GM19238 (cell line): ENCODE measurements at regions not wholly inside any gene's neighbourhood (a gene's known extent, or its start where the extent isn't known, plus 50 kb on each side); places are given as distances from the start of the nearest gene placed in this dataset.

ENCODE experiments used
- DNase-seq: peaks from one replicate; pipeline ENCODE4 v3.0.0; 2011; ENCODE audit warnings: low spot score; ENCODE audit not compliant: insufficient read length

DNA sequence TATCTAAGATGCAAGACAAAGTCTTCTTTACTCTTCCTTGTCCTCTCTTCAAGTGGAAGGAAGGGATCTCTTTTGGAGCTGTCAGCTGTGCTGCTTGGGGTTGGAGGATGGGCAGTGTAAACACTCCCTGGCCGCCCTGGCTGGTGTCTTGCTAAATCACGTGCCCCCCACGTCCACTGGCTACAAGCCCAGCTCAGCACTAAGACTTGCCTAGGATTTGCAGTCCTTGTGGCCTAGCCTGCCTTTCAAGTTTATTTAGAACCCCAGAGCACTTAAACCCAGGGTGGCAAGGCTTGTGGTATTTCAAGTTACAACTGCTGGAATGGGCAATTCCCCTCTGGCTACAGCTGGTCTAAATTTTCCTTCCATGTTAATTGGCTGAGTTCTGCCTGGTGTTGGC lies 272.4 kb upstream of the MYO3A start:
- no peak for DNase-seq

DNA sequence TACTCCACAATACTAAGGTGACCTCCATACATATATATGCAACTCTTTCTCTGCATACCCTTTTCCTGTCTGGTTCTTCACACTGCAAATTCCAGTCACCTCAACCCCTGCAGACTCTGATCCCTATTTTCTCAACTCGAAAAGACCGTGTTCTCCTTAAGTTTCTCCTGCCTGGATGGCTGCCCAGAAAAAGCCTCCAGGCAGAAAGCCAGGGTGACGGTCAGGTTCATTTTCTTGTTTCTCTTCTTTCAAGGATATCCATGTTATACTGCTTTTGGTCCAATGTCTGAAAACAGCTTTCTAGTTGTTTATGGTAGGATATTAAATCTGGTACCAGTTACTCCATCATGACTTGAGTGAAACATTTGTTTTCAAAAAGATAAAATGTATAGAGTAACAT lies 267.8 kb upstream of the MYO3A start:
- DNase-seq = no peak

DNA sequence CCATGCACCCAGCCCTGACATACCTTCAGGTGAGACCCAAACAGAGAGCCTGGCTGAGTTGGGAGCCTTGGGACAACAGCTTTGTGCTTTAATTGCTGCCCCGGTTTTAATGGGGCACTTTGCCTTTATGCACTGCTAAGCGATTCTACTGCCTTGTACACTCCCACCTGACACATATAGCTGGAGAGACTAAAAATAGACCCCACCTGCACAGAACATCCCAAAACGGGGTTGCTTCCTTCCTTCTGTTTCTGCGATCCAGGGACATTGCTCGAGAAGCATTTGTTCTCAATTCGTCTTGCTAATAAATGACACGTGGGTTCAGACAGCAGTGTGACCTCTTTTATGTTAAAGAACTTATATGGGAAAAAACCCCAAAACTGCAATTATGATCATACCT lies 258.8 kb upstream of the MYO3A start:
- no peak for DNase-seq

DNA sequence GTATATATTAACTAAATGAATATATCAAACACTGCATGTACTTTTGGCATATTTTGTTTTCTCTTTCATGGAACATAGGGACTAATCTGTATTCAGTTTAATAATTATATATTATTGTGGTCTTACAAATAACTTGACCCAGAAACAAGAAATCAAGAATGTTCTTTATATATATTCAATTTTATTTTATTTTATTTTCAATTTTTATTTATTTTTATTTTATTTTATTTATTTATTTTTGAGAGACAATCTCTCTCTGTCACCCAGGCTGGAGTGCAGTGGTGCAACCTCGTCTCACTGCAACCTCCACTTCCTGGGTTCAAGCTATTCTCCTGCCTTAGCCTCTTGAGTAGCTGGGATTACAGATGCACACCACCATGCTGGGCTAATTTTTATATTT lies 258.4 kb upstream of the MYO3A start:
- no peak for DNase-seq

DNA sequence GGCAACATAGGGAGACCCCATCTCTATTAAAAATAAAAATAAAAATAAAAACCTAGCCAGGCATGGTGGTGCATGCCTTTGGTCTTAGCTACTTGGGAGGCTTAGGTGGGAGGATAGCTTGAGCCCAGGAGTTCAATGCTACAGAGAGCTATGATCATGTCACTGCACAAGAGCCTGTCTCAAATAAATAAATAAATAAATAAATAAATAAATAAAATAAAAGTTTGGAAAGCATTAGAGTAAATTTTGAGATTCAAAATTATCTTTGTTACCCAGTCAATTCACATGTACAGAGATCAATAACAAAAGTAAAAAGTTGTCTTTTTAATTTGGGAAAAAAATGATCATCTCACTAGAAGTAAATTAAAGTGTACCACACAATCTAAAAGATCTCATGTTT lies 255.8 kb upstream of the MYO3A start:
- DNase-seq = no peak

DNA sequence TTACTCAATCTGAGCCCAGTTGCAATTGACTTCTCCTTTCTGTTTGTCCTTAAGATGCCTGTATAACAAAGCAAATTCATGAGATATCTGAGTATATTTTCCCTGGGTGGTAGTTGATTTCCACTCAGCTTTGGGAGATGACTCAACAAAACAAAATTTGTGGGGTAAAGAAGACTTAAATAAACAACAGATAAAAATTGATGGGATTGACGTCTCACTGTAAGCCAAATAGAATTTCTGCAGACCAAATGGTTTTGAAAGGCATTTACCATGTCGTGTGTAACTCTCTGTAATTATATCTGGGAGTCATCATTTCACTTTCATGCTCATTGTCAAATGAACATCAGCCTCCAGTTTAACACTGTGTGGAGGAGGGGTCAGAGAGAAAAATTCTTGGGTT lies 255.4 kb upstream of the MYO3A start:
- no peak for DNase-seq

DNA sequence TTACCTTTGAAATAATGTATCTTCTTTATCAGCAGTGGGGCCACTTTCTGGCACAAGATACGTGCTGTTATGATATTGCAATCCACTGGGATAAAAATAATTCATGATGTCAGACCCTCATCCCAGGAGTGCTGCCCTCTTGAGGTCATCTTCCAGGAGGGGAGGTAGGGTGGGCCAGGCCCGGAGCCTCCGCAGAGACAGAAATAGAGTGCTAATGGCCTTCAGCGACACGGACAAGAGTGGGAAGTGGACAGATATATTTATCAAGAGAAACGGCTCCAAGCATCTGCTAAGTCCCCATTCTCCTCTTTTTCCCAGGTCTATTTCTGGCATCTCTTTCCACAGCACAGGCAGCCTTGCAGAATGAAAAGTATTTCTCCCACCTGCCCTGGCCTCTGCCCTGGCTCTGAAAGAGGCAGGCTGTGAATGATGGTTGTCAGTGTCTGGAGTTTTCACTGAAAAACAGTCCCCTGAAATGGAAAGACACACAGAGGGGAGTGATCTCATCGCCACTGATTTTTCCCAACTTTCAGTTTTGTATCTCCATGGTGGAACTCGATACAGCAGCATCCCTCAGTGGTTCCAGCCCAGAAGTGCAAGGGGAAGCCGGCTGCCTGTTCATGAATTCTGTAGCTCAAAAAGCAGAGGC lies 251.7 kb upstream of the MYO3A start:
- DNase-seq = no peak

DNA sequence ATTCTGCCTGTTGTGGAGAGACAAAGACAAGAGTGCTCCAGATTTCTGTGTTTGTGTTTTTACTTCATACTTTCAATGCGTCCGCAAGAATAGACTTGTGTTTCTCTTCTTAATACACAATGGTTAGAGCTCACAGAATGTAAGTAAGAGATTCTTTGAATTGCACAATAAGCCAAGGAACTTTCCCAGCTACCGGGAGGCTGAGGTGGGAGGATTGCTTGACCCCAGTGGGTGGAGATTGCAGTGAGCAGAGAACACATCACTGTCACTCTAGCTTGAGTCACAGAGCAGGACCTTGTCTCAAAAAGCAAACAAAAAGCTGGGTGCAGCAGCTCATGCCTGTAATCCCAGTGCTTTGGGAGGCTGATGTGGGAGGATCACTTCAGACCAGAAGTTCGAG lies 250.7 kb upstream of the MYO3A start:
- no peak for DNase-seq

DNA sequence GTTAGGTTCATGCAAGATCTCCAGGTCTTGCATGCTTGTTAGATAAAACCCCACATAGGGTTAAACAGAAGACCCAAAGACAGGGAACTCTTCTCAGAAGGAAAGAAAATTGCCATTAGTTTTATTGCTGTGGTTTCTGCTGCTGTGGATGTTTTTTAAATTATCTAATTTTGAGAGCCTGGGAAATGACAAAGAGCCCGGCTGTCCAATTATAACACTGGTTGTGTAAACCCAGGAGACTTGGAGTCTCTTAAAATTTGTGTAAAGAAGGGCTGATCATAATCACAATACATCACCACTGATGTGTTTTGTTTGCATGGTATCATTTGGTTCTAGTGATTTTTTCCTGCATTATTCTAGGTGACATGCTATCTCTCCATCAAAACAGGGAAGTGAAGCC lies 246.5 kb upstream of the MYO3A start:
- no peak for DNase-seq

DNA sequence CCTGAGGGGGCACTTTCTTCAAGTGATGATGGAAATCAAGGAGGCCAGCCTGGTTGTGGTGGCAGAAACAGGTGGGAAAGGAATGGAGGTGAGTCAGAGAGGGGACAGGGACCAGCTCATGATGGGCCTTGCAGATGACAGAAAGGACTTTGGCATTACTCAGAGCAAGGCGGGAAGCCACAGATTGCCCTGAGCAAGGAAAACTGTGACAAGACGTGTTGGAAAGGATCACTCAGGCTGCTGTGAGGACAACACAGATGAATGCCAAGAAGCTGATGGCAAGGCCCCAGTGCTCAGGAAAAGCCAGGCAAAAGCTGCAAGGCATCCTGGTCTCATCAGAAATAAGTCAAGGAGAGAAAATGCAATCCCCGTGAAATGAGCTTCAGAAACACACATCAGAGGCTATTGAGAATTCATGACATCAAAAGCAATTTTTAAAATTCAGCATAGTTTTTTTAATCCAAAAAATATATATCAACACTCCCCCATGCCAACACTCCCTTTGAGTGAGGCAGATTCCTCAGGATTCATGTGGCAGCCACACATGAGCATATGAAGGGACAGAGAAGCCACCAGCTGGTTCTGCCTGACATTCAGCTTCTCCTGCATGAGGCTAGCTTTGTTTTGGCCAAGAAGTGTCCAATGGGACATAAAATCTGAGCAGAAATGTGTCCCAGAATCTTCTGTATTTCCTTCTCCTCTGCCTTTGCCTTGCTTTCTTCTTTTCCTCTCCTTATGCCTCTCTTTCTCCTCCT lies 244.5 kb upstream of the MYO3A start:
- no peak for DNase-seq

DNA sequence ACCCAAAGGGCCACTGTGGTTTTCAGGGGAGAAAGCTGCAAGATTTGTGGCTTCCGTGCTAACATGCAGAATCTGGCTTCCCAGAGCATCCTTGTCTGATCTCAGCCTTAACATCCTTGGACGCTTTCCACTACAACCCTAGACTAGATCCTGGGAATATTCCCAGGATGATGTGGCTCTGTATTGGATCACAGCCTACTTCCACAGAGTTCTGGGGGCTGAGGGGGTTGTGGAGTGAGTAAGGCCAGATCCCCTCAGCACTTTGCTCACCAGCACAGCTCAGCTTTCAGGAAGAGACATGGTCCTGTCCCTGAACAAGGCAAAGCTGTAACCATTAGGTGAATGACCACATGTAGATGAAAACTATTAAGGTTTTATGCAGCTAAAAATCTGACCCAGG lies 241.3 kb upstream of the MYO3A start:
- no peak for DNase-seq

DNA sequence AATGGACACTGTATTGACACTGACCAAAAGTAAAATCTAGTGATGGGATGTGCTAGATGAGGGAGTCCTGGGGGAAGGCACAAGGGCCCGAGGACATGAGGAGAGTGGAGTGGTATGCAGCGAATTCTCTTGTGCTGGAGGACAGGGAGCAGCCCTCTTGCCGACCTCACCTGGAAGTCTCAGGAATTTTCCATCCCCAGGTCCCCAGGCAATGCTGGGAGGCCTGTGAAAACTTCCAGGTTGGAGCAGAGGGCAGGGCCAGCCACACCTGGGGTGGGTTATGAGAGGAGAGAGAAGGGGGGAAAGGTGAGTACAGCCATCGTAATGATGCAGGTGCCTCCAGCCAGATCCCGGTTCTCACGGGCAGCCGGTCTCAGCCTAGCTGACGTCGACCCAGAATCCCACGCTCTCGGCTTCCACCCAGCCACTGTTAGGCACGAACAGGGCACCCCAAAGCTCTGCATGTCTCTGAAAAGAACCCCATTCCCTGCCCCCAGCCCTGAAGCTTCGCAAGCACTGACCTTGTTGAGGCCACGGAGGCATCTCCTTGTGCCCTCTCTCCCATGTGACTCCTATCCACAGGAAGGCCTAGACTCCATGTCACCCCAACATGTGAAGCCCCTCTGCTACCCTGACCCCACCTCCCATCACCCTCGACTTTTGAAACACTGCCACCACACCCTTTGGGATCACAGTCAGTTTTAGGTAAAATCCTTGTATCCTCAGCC lies 239.7 kb upstream of the MYO3A start:
- DNase-seq = no peak

DNA sequence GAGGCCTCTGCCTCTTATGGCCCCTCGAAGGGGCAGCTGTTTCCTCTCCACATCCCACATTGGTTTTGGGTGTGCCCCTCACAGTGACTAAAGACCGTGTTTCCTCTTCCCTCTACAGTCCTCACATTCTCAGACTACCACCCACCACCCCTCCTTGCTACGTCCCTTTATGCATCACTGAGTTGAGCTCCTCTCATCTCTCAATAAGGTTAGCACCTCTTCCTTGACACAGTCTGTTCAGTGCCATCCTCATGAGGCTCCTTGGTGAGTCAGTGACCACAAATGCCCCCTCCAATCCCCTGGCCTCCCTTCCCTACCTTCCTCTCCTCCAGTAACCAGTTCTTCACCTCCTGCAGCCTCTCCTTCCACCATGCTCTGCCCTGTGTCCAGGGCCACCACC lies 239.1 kb upstream of the MYO3A start:
- DNase-seq = no peak

DNA sequence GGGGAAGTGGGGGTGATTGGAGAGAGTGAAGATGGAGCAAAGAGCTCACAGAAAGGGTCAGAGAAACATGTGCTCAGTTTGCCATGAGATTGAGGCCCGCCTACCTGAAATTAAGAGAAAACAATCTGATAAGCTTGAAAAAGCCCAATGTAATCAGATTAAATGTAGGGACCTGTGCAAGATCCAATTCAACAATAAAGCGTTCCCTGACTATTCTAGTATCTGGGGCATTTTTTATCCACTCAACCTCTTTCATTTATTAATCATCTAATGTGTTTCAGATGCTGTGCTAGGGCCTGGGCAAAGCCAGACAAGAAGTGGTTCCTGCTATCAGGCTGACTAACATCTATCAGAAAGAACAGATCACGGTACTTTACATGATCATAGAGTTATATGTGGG lies 238.4 kb upstream of the MYO3A start:
- no peak for DNase-seq

DNA sequence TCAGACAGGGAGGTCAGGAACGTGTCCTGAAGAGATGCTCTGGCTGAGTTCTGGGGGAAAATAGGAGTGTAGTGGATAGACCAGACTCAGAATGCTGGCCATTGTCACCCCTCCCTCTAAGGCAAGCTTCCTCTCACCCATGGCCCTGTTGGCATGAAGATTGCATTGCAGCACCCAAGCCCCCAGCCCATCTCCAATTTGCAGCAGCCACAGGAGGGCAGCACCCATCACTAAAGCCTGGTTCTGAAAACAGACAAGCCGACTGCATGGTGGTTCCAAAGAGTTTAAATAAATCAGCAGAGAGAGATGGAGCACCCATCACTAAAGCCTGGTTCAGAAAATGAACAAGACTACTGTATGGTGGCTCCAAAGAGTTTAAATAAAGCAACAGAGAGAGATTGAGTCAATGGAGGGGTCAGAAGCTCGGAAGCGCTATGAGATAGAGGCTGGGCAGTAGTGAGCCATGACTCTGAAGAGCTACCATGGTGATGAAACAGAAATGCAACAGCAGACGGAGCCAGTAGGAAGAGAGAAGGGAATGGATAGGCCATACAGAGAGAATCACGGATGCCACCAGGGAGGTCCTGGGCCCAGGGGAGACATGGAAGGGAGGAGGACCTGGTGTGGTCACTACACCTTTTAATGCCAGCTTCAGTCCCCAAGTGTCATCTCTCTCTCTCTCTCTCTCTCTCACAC lies 237.9 kb upstream of the MYO3A start:
- no peak for DNase-seq

DNA sequence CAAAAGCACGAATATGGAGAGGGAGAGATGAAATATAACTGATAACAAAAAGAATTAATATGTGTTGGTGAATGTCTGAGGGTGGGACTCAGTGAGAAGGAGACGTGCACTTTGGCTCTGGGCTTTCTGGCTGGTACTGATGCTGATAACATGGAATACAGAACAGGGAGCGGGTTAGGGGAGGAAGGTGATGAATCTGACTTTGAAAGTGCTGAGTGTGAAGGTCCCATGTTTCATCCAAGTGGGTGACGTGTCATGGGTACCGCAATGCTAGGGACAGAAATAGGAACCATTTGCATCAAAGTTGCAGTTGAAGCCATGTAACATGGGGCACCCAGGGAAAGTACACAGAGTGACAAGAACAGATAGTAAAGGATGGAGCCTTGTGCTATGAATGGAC lies 236.6 kb upstream of the MYO3A start:
- no peak for DNase-seq

DNA sequence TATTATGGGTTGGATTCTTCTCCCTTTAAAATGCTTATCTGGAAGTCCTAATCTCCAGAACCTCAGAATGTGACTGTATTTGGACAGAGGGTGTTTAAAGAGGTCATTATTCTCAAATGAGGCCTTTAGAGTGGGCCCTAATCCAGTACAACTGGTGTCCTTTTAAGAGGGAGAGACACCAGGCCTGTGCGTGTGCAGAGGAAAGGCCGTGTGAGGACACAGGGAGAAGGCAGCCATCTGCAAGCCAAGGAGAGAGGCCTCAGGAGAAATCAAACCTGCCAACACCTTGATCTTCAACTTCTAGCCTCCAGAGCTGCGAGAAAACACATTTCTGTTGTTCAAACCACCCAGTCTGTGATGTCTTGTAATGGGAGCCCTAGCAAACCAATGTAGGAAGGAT lies 235.4 kb upstream of the MYO3A start:
- DNase-seq = no peak

DNA sequence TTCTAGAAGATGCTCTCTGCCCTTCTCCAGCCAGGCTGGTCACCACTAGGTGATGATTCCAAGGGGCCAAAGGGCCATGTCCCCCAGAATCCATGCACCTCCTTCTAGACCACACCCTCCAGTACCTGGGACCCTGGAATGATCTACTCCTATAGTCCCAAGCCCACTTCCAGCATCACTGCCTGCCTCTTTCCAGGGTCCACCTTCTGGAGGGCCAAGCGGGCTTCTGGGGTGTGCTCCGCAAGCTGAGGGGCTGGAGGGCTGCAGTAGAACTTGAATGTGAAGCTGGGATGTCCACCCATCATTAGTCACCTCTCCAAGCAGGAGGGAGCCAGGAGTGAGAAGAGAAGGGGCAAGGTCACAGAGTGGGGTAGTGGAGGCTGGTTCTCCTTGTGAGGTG lies 234.4 kb upstream of the MYO3A start:
- no peak for DNase-seq

DNA sequence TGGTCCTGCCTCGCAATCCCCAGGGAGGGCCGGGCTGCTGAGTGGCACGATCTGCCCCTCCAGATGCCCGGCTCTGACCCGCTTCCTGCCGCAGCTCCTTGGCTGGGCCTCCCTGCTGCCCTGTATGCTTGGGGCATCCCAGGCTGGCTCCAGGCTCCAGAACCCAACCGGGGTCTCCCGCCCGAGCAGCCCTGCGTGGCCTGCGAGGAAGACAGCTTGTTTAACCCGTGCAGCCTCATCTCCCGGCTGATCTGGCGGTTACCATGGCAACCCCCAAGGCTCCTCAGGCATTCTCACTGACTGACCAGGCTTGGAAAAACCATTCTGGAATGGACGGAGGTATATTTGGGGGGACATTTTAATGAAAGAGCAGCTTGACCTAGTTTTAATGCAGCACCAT lies 232.4 kb upstream of the MYO3A start:
- no peak for DNase-seq

DNA sequence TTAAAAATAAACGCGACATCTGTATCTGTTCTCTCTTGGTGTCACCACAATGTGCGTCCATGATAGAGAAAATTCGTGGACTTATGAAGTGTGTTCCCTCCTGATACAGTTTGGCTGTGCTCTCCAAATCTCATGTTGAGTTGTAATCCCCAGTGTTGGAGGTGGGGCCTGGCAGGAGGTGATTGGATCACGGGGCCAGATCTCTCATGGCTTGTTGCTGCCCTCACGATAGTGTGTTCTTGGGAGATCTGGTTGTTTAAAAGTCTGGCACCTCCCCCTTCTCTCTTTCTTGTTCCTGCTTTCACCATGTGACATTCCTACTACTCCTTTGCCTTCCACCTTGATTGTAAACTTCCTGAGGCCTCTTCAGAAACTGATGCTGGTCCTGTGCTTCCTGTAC lies 229.4 kb upstream of the MYO3A start:
- DNase-seq = no peak

DNA sequence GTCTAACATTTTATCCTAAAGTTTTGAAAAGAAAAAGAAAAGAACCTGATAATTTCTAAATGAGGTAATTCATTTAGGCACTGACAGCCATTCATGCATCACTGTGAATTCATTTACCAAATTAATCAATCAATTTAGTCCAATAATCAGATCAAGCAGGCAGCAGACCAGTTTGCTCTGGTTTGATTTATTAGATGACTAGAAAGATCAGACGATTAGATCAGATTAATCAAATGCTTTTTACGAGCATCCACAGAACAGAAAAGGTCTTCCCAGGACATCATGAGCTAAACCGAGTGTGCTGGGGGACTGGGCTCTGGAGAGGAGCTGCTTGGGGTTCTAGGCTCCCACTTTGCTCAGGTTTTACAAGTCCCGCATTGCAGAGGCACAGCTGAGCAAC lies 226.5 kb upstream of the MYO3A start:
- DNase-seq = no peak

DNA sequence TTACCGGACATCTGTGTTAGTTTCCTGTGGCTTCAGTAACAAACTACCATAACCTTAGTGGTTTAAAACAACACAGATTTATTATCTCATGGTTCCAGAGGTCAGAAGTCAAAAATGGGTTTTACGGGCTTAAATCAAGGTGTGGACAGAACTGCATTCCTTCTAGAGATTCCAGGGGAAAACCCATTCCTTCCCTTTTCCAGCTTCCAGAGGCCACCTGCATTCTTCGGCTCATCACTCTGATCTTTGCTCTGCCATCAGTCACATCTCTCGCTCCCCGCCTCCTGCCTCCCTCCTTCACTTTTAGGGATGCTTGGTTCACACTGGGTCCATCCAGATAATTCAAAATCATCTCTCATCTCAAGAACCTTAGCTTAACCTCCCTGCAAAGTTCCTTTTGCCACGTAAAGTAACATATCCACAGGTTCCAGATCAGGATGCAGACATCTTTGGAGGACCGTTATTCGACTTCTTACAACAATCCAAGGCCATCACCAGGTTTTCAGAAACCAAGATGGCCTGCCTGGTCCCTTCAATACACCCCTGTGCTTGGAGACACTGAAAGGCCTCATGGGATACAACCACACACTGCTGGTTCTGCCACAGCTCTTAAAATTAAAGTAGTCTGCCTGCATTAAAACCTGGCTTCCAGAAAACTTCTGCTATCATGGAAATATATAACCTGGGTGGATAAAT lies 225.9 kb upstream of the MYO3A start:
- DNase-seq = no peak
